ENCODE measurements at regions not wholly inside any gene's neighbourhood (a gene's known extent, or its start where the extent isn't known, plus 50 kb on each side); places are given as distances from the start of the nearest gene placed in this dataset.

DNA sequence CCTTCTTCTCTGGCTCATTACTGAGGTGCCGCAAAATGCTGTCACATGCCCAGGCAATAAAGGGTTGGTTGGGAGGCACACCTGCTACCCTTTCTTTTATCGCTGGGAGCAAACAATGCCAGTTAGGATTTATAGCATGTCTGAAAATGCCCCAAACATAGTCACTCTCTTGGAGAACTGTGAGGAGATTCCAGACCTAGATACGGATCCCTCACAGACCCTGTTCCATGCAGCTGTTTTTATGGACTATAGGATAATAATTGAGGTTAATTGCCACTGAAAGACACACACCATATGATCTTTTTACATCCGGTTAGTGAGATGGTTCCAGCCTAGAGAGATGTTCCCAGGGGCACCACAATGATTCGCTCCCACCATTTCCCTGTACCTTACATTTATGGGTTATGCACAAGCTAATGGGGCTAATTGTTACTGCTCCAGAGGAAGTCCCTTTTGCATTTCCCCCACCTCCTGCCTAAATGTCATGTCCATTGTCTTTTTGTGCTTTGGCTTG, 318.1 kb downstream of the PIK3R1 start (continued):
- TF ChIP-seq POLR2AphosphoS5 (IDR thresholded peaks at IDR 0.05; ENCODE audit: low read depth, low read length): no peak
- TF ChIP-seq ZFX (IDR thresholded peaks at IDR 0.05): no peak

DNA sequence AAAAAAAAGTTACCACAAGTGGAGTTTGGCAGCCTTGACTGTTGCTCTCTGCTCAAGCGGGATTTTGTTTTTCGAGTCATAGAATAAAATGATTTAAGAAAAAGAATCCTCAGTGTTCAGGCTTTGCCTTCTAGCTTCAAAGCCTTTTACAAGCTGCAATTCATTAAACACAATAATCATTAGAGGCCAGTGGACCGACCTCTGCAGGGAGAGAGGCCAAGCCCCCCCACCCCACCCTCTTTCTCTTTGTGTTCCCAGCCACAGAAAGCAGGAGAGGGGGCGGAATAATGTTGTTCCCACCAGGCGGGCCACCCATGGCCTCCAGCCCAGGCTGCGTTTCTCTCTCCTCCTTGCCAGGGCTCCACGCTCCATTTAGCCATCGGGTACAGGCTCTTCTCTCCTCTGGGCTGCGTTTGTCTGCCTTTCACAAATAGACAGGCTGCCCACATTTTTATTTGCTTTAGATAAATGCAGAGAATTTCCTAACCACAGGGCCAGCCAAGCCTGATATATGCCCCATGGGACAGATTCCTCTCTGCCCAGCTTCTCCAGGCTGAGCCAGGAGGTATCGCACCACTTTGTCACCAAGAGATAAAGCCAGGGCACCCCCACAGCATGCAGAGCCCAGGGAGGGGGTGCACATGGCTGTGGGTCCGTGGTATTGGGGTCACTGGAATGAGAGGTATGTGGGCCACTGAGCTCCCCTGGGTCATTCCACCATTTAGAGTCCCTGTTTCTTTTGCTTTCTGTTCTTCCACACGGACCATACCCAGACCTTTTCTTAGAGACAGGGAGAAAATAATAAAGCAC, 318.8 kb downstream of the PIK3R1 start:
- Histone ChIP-seq H3K9ac (ENCODE audit: low read length) (no peak overlapping the region), H3K79me2 (ENCODE audit: insufficient read depth, low read length) (no peaks in the 10 kb centered on the region), H3K4me2 (ENCODE audit: low read length) (no peak overlapping the region), H4K20me1 (ENCODE audit: insufficient read depth) (no peaks in the 10 kb centered on the region), H3K4me1 (ENCODE audit: control insufficient read depth in 1 of 2, insufficient read depth in 2 of 2, low read length in 2 of 2) (no peaks in the 10 kb centered on the region), H3K9me2 (ENCODE audit: insufficient read depth) (no peaks in the 10 kb centered on the region), H3K9me3 (ENCODE audit: control insufficient read depth in 1 of 2, insufficient read depth in 1 of 2, low read depth in 1 of 2, low read length in 2 of 2) (no peaks in the 10 kb centered on the region), H3K27ac (ENCODE audit: low read depth, low read length) (no peak overlapping the region), H3K4me3 (replicated peaks in 1 of 2; ENCODE audit: low read depth in 1 of 2, low read length in 2 of 2) (no peak overlapping the region), H3K27me3 (ENCODE audit: insufficient read depth, low read length) (no peaks in the 10 kb centered on the region), H3K36me3 (ENCODE audit: control insufficient read depth in 1 of 2, insufficient read depth in 2 of 2, low read length in 2 of 2) (no peaks in the 10 kb centered on the region), H2AFZ (ENCODE audit: low read depth, low read length, poor library complexity, severe bottlenecking) (no peak overlapping the region)
- DNase-seq (ENCODE audit: low read depth, low spot score) (no peak), ATAC-seq (no peak)
- BruUV-seq (replicated peaks): no TSS peak
- intact Hi-C loops (cut with micrococcal nuclease): no loop called here
- POLR2A ChIA-PET: no interaction called here
- RAD21 ChIA-PET (ENCODE audit: low non-redundant PET in 1 of 2, low total read pairs in 2 of 2, uncharacterized antibody in 2 of 2, unreplicated experiment in 2 of 2): no interaction called here
- no peak for TF ChIP-seq CBX3 (IDR thresholded peaks at IDR 0.05; ENCODE audit: low read depth)
- TF ChIP-seq, protein P1, sequence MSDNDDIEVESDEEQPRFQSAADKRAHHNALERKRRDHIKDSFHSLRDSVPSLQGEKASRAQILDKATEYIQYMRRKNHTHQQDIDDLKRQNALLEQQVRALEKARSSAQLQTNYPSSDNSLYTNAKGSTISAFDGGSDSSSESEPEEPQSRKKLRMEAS (IDR thresholded peaks at IDR 0.05): no peak
- no peak for TF ChIP-seq JUND (IDR thresholded peaks at IDR 0.05)
- TF ChIP-seq ZNF274 (IDR thresholded peaks at IDR 0.05; ENCODE audit: low read depth, low read length): no peak
- TF ChIP-seq POLR2A (IDR thresholded peaks at IDR 0.05; ENCODE audit: borderline replicate concordance, extremely low read depth, insufficient read depth, insufficient read length): no peak
- TF ChIP-seq, protein P2, sequence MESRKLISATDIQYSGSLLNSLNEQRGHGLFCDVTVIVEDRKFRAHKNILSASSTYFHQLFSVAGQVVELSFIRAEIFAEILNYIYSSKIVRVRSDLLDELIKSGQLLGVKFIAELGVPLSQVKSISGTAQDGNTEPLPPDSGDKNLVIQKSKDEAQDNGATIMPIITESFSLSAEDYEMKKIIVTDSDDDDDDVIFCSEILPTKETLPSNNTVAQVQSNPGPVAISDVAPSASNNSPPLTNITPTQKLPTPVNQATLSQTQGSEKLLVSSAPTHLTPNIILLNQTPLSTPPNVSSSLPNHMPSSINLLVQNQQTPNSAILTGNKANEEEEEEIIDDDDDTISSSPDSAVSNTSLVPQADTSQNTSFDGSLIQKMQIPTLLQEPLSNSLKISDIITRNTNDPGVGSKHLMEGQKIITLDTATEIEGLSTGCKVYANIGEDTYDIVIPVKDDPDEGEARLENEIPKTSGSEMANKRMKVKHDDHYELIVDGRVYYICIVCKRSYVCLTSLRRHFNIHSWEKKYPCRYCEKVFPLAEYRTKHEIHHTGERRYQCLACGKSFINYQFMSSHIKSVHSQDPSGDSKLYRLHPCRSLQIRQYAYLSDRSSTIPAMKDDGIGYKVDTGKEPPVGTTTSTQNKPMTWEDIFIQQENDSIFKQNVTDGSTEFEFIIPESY (IDR thresholded peaks at IDR 0.05; ENCODE audit: extremely low read depth, insufficient replicate concordance, low read length): no peak
- TF ChIP-seq EGR1 (IDR thresholded peaks at IDR 0.05; ENCODE audit: low read depth): no peak
- no peak for TF ChIP-seq YY1 (IDR thresholded peaks at IDR 0.05; ENCODE audit: extremely low read depth, insufficient replicate concordance, low read depth, low read length)
- no peak for TF ChIP-seq ELF1 (IDR thresholded peaks at IDR 0.05; ENCODE audit: borderline replicate concordance, low read depth)
- TF ChIP-seq, protein P3, sequence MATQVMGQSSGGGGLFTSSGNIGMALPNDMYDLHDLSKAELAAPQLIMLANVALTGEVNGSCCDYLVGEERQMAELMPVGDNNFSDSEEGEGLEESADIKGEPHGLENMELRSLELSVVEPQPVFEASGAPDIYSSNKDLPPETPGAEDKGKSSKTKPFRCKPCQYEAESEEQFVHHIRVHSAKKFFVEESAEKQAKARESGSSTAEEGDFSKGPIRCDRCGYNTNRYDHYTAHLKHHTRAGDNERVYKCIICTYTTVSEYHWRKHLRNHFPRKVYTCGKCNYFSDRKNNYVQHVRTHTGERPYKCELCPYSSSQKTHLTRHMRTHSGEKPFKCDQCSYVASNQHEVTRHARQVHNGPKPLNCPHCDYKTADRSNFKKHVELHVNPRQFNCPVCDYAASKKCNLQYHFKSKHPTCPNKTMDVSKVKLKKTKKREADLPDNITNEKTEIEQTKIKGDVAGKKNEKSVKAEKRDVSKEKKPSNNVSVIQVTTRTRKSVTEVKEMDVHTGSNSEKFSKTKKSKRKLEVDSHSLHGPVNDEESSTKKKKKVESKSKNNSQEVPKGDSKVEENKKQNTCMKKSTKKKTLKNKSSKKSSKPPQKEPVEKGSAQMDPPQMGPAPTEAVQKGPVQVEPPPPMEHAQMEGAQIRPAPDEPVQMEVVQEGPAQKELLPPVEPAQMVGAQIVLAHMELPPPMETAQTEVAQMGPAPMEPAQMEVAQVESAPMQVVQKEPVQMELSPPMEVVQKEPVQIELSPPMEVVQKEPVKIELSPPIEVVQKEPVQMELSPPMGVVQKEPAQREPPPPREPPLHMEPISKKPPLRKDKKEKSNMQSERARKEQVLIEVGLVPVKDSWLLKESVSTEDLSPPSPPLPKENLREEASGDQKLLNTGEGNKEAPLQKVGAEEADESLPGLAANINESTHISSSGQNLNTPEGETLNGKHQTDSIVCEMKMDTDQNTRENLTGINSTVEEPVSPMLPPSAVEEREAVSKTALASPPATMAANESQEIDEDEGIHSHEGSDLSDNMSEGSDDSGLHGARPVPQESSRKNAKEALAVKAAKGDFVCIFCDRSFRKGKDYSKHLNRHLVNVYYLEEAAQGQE (IDR thresholded peaks at IDR 0.05; ENCODE audit: low read depth): no peak
- CTCF ChIA-PET: no interaction called here

Measured in HCT116 (cell line).